GM19468 (cell line): ENCODE measurements at regions not wholly inside any gene's neighbourhood (a gene's known extent, or its start where the extent isn't known, plus 50 kb on each side); places are given as distances from the start of the nearest gene placed in this dataset.
"Not testable (repeated sequence)": the region's sequence is repeated elsewhere in the genome, so short reads cannot be mapped to it uniquely, and the experiment has no call there.

Source experiments
- ATAC-seq: cut with Tn5 transposase; IDR thresholded peaks from one replicate; pipeline ENCODE4 v1.9.1; 2021; ENCODE audit warnings: mild to moderate bottlenecking, moderate library complexity, moderate number of reproducible peaks; ENCODE audit not compliant: unreplicated experiment; ENCODE audit errors: extremely low read depth

- ATAC-seq, result no peak
Measured at GRCh38 chr3:192009903-192010302, 548.9 kb downstream of the PYDC2 start.

GRCh38 chr3:192010490-192010889, 549.5 kb downstream of the PYDC2 start:
- no peak for ATAC-seq

GRCh38 chr3:192011137-192011536, 550.2 kb downstream of the PYDC2 start:
- no peak for ATAC-seq

- ATAC-seq, result no peak
Measured at GRCh38 chr3:192013110-192013509, 552.1 kb downstream of the PYDC2 start.

GRCh38 chr3:192022412-192022811, 561.4 kb downstream of the PYDC2 start:
- no peak for ATAC-seq

GRCh38 chr3:192024751-192025150, 563.8 kb downstream of the PYDC2 start:
- ATAC-seq, result no peak

GRCh38 chr3:192026661-192027060, 565.7 kb downstream of the PYDC2 start:
- no peak for ATAC-seq

- ATAC-seq, result no peak
Measured at GRCh38 chr3:192031941-192032340, 571.0 kb downstream of the PYDC2 start.

GRCh38 chr3:192033246-192033645, 572.3 kb downstream of the PYDC2 start:
- ATAC-seq, result no peak

GRCh38 chr3:192038726-192039125, 577.8 kb downstream of the PYDC2 start:
- ATAC-seq, result no peak

- ATAC-seq, result no peak
Measured at GRCh38 chr3:192039593-192039992, 578.6 kb downstream of the PYDC2 start.

- ATAC-seq, result no peak
Measured at GRCh38 chr3:192040282-192041043, 579.5 kb downstream of the PYDC2 start.

- peak; percentile 97 for ATAC-seq
Measured at GRCh38 chr3:192042116-192042515, 581.2 kb downstream of the PYDC2 start.

- no peak for ATAC-seq
Measured at GRCh38 chr3:192054881-192055280, 593.9 kb downstream of the PYDC2 start.

GRCh38 chr3:192055946-192056345, 595.0 kb downstream of the PYDC2 start:
- no peak for ATAC-seq

GRCh38 chr3:192057261-192057660, 596.3 kb downstream of the PYDC2 start:
- ATAC-seq, result no peak

GRCh38 chr3:192060160-192060781, 599.3 kb downstream of the PYDC2 start:
- no peak for ATAC-seq

GRCh38 chr3:192061426-192061825, 600.5 kb downstream of the PYDC2 start:
- no peak for ATAC-seq

- ATAC-seq, result no peak
Measured at GRCh38 chr3:192062186-192062585, 601.2 kb downstream of the PYDC2 start.

- ATAC-seq, result peak; percentile 64
Measured at GRCh38 chr3:192063570-192063969, 602.6 kb downstream of the PYDC2 start.

GRCh38 chr3:192064959-192065358, 604.0 kb downstream of the PYDC2 start:
- no peak for ATAC-seq

GRCh38 chr3:192066253-192066652, 605.3 kb downstream of the PYDC2 start:
- not testable (repeated sequence) for ATAC-seq
